HL-60 (cell line): ENCODE measurements at regions not wholly inside any gene's neighbourhood (a gene's known extent, or its start where the extent isn't known, plus 50 kb on each side); places are given as distances from the start of the nearest gene placed in this dataset.

ENCODE experiments used
- DNase-seq, 2 experiments: peaks; one replicate each; pipeline ENCODE4 v3.0.0-alpha.2; 2010 to 2020; ENCODE audit warnings: low read depth in 1 of 2, low spot score in 1 of 2
- H3K27ac ChIP-seq: fragments of 250-450 bp; sonication (Bioruptor Pico); replicated peaks from 2 replicates; pipeline ENCODE4 v1.5.1; 2020; ENCODE audit warnings: mild to moderate bottlenecking, moderate library complexity
- H3K27me3 ChIP-seq: fragments of 250-450 bp; sonication (Bioruptor Pico); 2 replicates; pipeline ENCODE4 v1.5.1; 2021; ENCODE audit warnings: mild to moderate bottlenecking, moderate library complexity; ENCODE audit not compliant: insufficient read depth, poor library complexity, severe bottlenecking
- H3K4me3 ChIP-seq: replicated peaks from 2 replicates; pipeline ENCODE4 v1.5.1; 2011; ENCODE audit warnings: mild to moderate bottlenecking, control low read depth, low read length; ENCODE audit not compliant: insufficient read depth
- CTCF ChIP-seq: IDR thresholded peaks from one replicate; pipeline ENCODE4 v1.5.1; 2011; ENCODE audit warnings: low read length, control low read depth, inconsistent platforms; ENCODE audit not compliant: insufficient read depth
- GABPA ChIP-seq: IDR thresholded peaks from 2 replicates; pipeline ENCODE4 v1.6.1; 2012; ENCODE audit warnings: low read depth
- POLR2AphosphoS5 ChIP-seq: IDR thresholded peaks from 2 replicates; pipeline ENCODE4 v1.6.1; 2012; ENCODE audit warnings: low read depth
- REST ChIP-seq: IDR thresholded peaks from 2 replicates; pipeline ENCODE4 v1.6.1; 2012; ENCODE audit warnings: low read depth; ENCODE audit not compliant: insufficient replicate concordance
- SPI1 ChIP-seq: IDR thresholded peaks from 2 replicates; pipeline ENCODE4 v1.6.1; 2012; ENCODE audit warnings: low read depth, mild to moderate bottlenecking, borderline replicate concordance

- no peaks in the 10 kb centered on the region for H3K27me3 ChIP-seq
- H3K27ac ChIP-seq: no peak overlapping the region
- no peak overlapping the region for H3K4me3 ChIP-seq
- no peak for TF ChIP-seq REST
- TF ChIP-seq GABPA: no peak
- TF ChIP-seq CTCF: no peak
- no peak for TF ChIP-seq POLR2AphosphoS5
- TF ChIP-seq SPI1: no peak
- no peak for DNase-seq
These were observed 133.8 kb upstream of the TBX3 start for GRCh38 chr12:114817571-114818425.

- Histone ChIP-seq H3K27me3 (no peaks in the 10 kb centered on the region), H3K4me3 (no peak overlapping the region), H3K27ac (no peak overlapping the region)
- no peak for TF ChIP-seq CTCF
- no peak for TF ChIP-seq SPI1
- no peak for TF ChIP-seq GABPA
- no peak for TF ChIP-seq REST
- no peak for TF ChIP-seq POLR2AphosphoS5
- no peak for DNase-seq
These were observed 131.2 kb upstream of the TBX3 start for GRCh38 chr12:114815026-114815795.

- no peaks in the 10 kb centered on the region for H3K27me3 ChIP-seq
- no peak overlapping the region for H3K4me3 ChIP-seq
- no peak for DNase-seq
- TF ChIP-seq SPI1 (no peak), GABPA (no peak), POLR2AphosphoS5 (no peak), CTCF (no peak), REST (no peak)
- no peak overlapping the region for H3K27ac ChIP-seq
These were observed 129.1 kb upstream of the TBX3 start for GRCh38 chr12:114812858-114813761.
